ENCODE measurements at regions not wholly inside any gene's neighbourhood (a gene's known extent, or its start where the extent isn't known, plus 50 kb on each side); places are given as distances from the start of the nearest gene placed in this dataset.
"Not testable (repeated sequence)": the region's sequence is repeated elsewhere in the genome, so short reads cannot be mapped to it uniquely, and the experiment has no call there.

- DNase-seq: no peak
- in situ Hi-C loops (cut with MboI; ENCODE audit: low pct_unique_long_range_greater_than_20kb, low sequenced_read_pairs): no loop called here
These were observed 282.8 kb upstream of the RPS23 start for GRCh38 chr5:82560969-82561368.

DNA sequence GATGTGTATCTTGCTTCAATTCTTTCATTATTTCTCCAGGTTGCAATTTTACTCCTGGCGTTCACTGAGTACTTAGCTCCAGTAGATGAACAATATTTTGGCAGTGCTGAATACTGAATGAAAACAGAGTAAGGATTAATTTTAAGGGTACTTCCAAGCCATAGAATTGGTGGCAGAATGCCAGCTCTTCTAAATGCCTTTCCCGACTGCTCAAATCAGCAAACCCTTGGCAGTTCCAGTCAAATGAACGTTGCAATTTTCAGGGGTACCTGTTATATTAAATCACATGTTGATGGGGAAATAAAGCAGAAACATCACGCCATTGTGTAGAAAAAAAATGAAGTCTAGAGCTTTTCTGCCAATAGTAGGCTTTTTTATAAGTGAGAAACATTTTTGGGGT is 282.4 kb upstream of the RPS23 start:
- no peak for DNase-seq
- in situ Hi-C loops (cut with MboI; ENCODE audit: low pct_unique_long_range_greater_than_20kb, low sequenced_read_pairs): no loop called here

- in situ Hi-C loops (cut with MboI; ENCODE audit: low pct_unique_long_range_greater_than_20kb, low sequenced_read_pairs): no loop called here
- DNase-seq: no peak
These were observed 273.8 kb upstream of the RPS23 start for GRCh38 chr5:82551840-82552385.

DNA sequence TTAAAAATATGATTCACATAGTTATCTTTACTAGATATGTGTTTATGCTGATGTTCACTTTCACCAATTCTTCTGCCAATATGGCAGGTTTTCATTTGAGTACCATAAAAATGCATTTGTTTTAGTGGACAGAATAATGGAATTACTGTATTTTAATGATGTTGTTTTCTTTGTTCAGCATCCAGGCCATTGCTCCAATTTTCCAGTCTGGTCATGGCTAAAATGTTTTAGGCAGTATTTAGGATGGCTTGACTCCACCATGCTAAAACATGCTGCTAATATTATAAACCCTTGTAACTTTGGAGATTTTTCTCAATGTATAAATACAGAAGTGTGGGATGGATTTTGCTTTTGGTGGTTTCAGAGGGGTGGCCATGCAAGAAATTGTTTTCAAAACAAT is 273.0 kb upstream of the RPS23 start:
- in situ Hi-C loops (cut with MboI; ENCODE audit: low pct_unique_long_range_greater_than_20kb, low sequenced_read_pairs): no loop called here
- DNase-seq: no peak

GRCh38 chr5:82549263-82549662 is 271.1 kb upstream of the RPS23 start:
- in situ Hi-C loops (cut with MboI; ENCODE audit: low pct_unique_long_range_greater_than_20kb, low sequenced_read_pairs): no loop called here
- DNase-seq: no peak

- in situ Hi-C loops (cut with MboI; ENCODE audit: low pct_unique_long_range_greater_than_20kb, low sequenced_read_pairs): no loop called here
- no peak for DNase-seq
These were observed 265.9 kb upstream of the RPS23 start for GRCh38 chr5:82544004-82544403.

DNA sequence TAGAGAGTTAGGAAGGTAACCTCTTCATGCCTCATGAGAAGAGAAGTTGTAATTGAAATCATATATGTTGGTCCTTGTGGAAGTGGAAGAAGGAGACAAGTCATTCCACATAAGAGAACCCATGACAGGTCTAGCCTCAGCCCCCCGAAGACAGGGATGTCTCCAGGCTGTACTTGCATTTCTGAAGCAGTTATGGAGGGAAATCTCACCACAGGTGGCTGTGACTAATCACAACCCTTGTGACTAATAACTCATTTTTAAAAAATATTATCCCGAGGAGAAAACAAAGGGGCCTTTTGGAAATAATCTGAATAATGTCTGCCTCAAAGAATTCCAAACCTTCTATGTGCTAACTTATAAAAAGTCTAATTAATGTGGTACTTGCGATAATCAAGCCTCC is 262.1 kb upstream of the RPS23 start:
- in situ Hi-C loops (cut with MboI; ENCODE audit: low pct_unique_long_range_greater_than_20kb, low sequenced_read_pairs): no loop called here
- DNase-seq: no peak

DNA sequence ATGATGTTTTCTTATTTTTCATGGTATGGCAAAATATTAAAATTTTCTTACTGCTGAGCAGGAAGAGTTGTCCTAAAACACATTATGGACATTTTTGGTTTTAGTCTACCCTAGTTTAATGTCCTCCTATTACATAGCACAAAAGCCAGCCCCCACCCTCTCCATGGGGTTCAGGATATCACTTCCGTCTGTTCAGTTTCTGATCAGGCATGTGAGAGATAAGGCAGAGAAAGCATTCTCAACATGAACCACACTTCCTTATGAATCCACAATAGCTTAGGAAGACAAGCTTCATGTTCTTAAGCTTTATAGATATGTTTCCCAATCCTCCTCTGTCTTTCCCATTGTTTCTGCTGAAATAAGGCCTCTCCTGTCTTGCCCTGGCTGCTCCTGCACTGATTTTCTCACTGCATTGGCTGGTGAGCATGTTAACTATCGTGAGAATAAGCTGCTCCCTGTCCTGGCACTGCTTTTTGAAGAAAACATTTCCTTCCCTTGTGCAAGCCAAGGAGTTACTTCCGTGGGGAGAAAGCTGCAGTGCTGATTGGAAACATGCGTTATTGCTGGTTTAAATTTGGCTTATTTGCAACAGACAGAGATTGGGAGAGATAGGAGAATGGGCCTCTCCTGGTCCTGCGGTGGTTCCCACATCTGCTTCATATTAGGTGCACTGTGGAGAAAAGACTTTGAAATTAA is 260.3 kb upstream of the RPS23 start:
- DNase-seq: no peak
- in situ Hi-C loops (cut with MboI; ENCODE audit: low pct_unique_long_range_greater_than_20kb, low sequenced_read_pairs): no loop called here

- in situ Hi-C loops (cut with MboI; ENCODE audit: low pct_unique_long_range_greater_than_20kb, low sequenced_read_pairs): no loop called here
- DNase-seq: no peak
These were observed 259.6 kb upstream of the RPS23 start for GRCh38 chr5:82537687-82538306.

DNA sequence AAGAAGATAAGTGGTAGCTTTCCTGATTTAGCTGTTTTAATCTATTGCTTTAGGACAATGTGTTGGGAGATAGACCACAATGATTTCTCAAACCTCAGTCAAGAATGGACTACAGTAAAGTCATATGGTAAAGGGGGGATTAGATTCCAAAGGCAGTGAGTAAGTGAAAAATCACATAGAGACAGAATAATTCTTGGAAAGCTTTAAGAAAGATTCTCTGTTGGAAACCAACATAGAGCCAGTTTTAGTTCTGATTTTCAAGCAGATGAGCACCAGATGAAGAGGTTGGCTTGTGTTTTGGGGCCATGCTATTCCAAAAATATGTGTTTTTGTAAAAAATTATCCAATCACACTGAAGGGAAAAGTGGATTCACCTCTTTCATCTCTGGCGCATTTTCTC is 256.8 kb upstream of the RPS23 start:
- in situ Hi-C loops (cut with MboI; ENCODE audit: low pct_unique_long_range_greater_than_20kb, low sequenced_read_pairs): no loop called here
- no peak for DNase-seq

- in situ Hi-C loops (cut with MboI; ENCODE audit: low pct_unique_long_range_greater_than_20kb, low sequenced_read_pairs); DNase-seq: not testable (repeated sequence)
These were observed 253.9 kb upstream of the RPS23 start for GRCh38 chr5:82532075-82532474.

GRCh38 chr5:82526540-82526939 is 248.4 kb upstream of the RPS23 start:
- in situ Hi-C loops (cut with MboI; ENCODE audit: low pct_unique_long_range_greater_than_20kb, low sequenced_read_pairs): no loop called here
- DNase-seq: no peak

GRCh38 chr5:82525626-82526025 is 247.5 kb upstream of the RPS23 start:
- in situ Hi-C loops (cut with MboI; ENCODE audit: low pct_unique_long_range_greater_than_20kb, low sequenced_read_pairs): no loop called here
- DNase-seq: no peak

DNA sequence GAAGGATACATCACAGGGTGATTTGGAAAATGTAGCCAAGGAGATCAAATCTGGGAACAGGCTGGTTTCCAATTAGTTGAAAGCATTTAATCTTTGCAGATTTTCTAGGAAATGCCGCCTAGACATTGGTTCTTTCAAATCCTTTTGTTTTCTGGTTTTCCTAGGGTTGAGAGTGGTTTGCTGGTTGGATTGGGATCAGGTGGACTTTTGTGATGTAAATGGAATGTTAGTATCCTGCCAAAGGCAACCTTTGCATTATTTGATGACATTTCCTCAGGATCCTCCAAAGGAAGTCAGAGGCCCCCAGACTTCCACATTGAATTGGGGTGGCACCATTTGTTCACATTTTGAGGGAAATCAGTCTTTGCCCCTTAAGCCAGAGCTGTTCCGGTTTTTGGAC is 245.5 kb upstream of the RPS23 start:
- no peak for DNase-seq
- in situ Hi-C loops (cut with MboI; ENCODE audit: low pct_unique_long_range_greater_than_20kb, low sequenced_read_pairs): no loop called here

- in situ Hi-C loops (cut with MboI; ENCODE audit: low pct_unique_long_range_greater_than_20kb, low sequenced_read_pairs): no loop called here
- no peak for DNase-seq
These were observed 244.7 kb upstream of the RPS23 start for GRCh38 chr5:82522897-82523296.

GRCh38 chr5:82521431-82522051 is 243.4 kb upstream of the RPS23 start:
- DNase-seq: no peak
- in situ Hi-C loops (cut with MboI; ENCODE audit: low pct_unique_long_range_greater_than_20kb, low sequenced_read_pairs): no loop called here

- in situ Hi-C loops (cut with MboI; ENCODE audit: low pct_unique_long_range_greater_than_20kb, low sequenced_read_pairs): no loop called here
- DNase-seq: no peak
These were observed 241.4 kb upstream of the RPS23 start for GRCh38 chr5:82519558-82519957.

GRCh38 chr5:82517544-82518075 is 239.5 kb upstream of the RPS23 start:
- in situ Hi-C loops (cut with MboI; ENCODE audit: low pct_unique_long_range_greater_than_20kb, low sequenced_read_pairs): no loop called here
- DNase-seq: no peak

- in situ Hi-C loops (cut with MboI; ENCODE audit: low pct_unique_long_range_greater_than_20kb, low sequenced_read_pairs): no loop called here
These were observed 235.6 kb upstream of the RPS23 start for GRCh38 chr5:82513738-82514137.

GRCh38 chr5:82512025-82512424 is 233.9 kb upstream of the RPS23 start:
- in situ Hi-C loops (cut with MboI; ENCODE audit: low pct_unique_long_range_greater_than_20kb, low sequenced_read_pairs): no loop called here

More at GRCh38 chr5:82513738-82514137, 235.6 kb upstream of the RPS23 start:
- DNase-seq: no peak

More at GRCh38 chr5:82512025-82512424, 233.9 kb upstream of the RPS23 start:
- DNase-seq: no peak
